ENCODE measurements at regions not wholly inside any gene's neighbourhood (a gene's known extent, or its start where the extent isn't known, plus 50 kb on each side); places are given as distances from the start of the nearest gene placed in this dataset.

DNA sequence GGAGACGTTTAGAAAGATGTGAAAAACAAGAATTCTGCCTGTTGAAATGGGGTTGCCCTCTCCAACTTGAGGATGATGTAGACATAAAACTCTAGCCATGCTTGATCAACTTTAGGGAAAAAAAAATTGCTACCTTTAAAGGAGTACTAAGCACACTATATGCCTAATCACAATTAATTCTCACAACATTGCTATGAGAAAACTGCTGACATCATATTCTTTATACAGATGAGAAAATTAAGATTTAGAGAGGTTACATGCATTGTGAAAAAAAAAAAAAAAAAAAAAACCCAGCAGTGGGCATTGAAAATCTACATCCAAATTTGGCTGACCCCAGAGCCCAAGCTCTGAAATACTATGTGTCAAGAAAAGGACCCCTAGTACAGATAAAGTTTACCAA, 617.2 kb upstream of the ADGRL2 start:
- POLR2A ChIA-PET, result no interaction called here

DNA sequence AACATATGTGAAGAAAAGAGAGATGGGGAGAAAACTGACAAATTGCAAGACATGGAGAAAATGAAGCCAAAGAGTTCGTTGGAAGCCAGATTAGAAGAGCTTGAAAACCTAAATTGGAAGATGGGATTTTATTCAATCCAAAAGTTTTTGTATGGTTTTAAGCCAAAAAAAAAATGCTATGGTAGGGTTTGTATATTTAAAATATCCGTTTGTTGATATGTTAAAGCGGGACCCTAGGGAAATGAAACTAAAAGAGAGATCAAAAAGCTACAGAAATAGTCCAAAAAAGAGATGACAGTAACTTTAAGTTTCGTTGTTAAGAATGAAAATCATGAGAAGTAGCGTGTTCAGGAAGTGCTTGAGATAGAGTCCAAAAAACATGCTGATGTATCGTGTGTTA, 617.7 kb upstream of the ADGRL2 start:
- H3K4me1 ChIP-seq (ENCODE audit: control insufficient read depth, insufficient read depth, low read length), result no peaks in the 10 kb centered on the region
- TF ChIP-seq TCF7L2 (IDR thresholded peaks at IDR 0.05; ENCODE audit: low read depth, low read length) (no peak), CTCF (IDR thresholded peaks at IDR 0.05) (no peak), SIN3A (IDR thresholded peaks at IDR 0.05; ENCODE audit: borderline replicate concordance, insufficient read depth, low read depth, low read length) (no peak), POLR2AphosphoS5 (IDR thresholded peaks at IDR 0.05; ENCODE audit: low read depth, low read length) (no peak)
- TF ChIP-seq, protein P1, sequence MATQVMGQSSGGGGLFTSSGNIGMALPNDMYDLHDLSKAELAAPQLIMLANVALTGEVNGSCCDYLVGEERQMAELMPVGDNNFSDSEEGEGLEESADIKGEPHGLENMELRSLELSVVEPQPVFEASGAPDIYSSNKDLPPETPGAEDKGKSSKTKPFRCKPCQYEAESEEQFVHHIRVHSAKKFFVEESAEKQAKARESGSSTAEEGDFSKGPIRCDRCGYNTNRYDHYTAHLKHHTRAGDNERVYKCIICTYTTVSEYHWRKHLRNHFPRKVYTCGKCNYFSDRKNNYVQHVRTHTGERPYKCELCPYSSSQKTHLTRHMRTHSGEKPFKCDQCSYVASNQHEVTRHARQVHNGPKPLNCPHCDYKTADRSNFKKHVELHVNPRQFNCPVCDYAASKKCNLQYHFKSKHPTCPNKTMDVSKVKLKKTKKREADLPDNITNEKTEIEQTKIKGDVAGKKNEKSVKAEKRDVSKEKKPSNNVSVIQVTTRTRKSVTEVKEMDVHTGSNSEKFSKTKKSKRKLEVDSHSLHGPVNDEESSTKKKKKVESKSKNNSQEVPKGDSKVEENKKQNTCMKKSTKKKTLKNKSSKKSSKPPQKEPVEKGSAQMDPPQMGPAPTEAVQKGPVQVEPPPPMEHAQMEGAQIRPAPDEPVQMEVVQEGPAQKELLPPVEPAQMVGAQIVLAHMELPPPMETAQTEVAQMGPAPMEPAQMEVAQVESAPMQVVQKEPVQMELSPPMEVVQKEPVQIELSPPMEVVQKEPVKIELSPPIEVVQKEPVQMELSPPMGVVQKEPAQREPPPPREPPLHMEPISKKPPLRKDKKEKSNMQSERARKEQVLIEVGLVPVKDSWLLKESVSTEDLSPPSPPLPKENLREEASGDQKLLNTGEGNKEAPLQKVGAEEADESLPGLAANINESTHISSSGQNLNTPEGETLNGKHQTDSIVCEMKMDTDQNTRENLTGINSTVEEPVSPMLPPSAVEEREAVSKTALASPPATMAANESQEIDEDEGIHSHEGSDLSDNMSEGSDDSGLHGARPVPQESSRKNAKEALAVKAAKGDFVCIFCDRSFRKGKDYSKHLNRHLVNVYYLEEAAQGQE (IDR thresholded peaks at IDR 0.05; ENCODE audit: insufficient read depth in 1 of 2, low read depth in 2 of 2, low read length in 1 of 2), result no peak
- no peaks in the 10 kb centered on the region for H3K36me3 ChIP-seq (ENCODE audit: control insufficient read depth, insufficient read depth, low read length)
- no peaks in the 10 kb centered on the region for H3K9me3 ChIP-seq (ENCODE audit: control insufficient read depth, insufficient read depth, low read depth, low read length)
- no peaks in the 10 kb centered on the region for H3K27me3 ChIP-seq (ENCODE audit: control insufficient read depth, insufficient read depth, low read length)
- POLR2A ChIA-PET, result interaction anchor here (0.6 kb wide), 1 partner anchor 272 kb away, joined by 3 read pairs; no protein-coding TSS in a partner anchor
- in situ Hi-C loops (cut with HindIII; ENCODE audit: low pct_unique_long_range_greater_than_20kb, low sequenced_read_pairs), result no loop called here
- intact Hi-C loops (cut with micrococcal nuclease; ENCODE audit: unreplicated experiment), result no loop called here
- no peak overlapping the region for H3K4me3 ChIP-seq (ENCODE audit: low read depth in 2 of 2, low read length in 2 of 2)
- ATAC-seq, result no peak
- CTCF ChIA-PET, result no interaction called here
- no peak overlapping the region for H3K27ac ChIP-seq (ENCODE audit: low read length)
- no peak for DNase-seq (ENCODE audit: low read depth, low spot score)
- BruUV-seq (replicated peaks), result no TSS peak

More for the DNA sequence above, 617.2 kb upstream of the ADGRL2 start:
- intact Hi-C loops (cut with micrococcal nuclease; ENCODE audit: unreplicated experiment) (no loop called here), in situ Hi-C loops (cut with HindIII; ENCODE audit: low pct_unique_long_range_greater_than_20kb, low sequenced_read_pairs) (no loop called here)
- ATAC-seq, result no peak
- Histone ChIP-seq H3K4me3 (ENCODE audit: low read depth in 2 of 2, low read length in 2 of 2) (no peak overlapping the region), H3K9me3 (ENCODE audit: control insufficient read depth, insufficient read depth, low read depth, low read length) (no peaks in the 10 kb centered on the region), H3K36me3 (ENCODE audit: control insufficient read depth, insufficient read depth, low read length) (no peaks in the 10 kb centered on the region), H3K27me3 (ENCODE audit: control insufficient read depth, insufficient read depth, low read length) (no peaks in the 10 kb centered on the region), H3K27ac (ENCODE audit: low read length) (no peak overlapping the region), H3K4me1 (ENCODE audit: control insufficient read depth, insufficient read depth, low read length) (no peaks in the 10 kb centered on the region)
- no peak for TF ChIP-seq CTCF (IDR thresholded peaks at IDR 0.05)
- TF ChIP-seq, protein P1 (IDR thresholded peaks at IDR 0.05; ENCODE audit: insufficient read depth in 1 of 2, low read depth in 2 of 2, low read length in 1 of 2), result no peak
- no peak for TF ChIP-seq POLR2AphosphoS5 (IDR thresholded peaks at IDR 0.05; ENCODE audit: low read depth, low read length)
- TF ChIP-seq TCF7L2 (IDR thresholded peaks at IDR 0.05; ENCODE audit: low read depth, low read length), result no peak
- TF ChIP-seq SIN3A (IDR thresholded peaks at IDR 0.05; ENCODE audit: borderline replicate concordance, insufficient read depth, low read depth, low read length), result no peak
- CTCF ChIA-PET, result no interaction called here
- no peak for DNase-seq (ENCODE audit: low read depth, low spot score)
- no TSS peak for BruUV-seq (replicated peaks)

All from Panc1 (cell line).